H1 (cell line): ENCODE measurements at regions not wholly inside any gene's neighbourhood (a gene's known extent, or its start where the extent isn't known, plus 50 kb on each side); places are given as distances from the start of the nearest gene placed in this dataset.

ENCODE experiments used
- ASH2L ChIP-seq: fragments of 200-600, 300-600 bp; sonication (generic); IDR thresholded peaks from one replicate; pipeline ENCODE4 v1.7.1; 2017; ENCODE audit warnings: low read length
- CBX5 ChIP-seq: fragments of 300-800, 300-1000 bp; sonication (generic); IDR thresholded peaks from 2 replicates; pipeline ENCODE4 v1.7.1; 2016; ENCODE audit warnings: antibody characterized with exemption, low read length, low read depth
- CBX8 ChIP-seq: fragments of 300-800, 300-1000 bp; sonication (generic); IDR thresholded peaks from 2 replicates; pipeline ENCODE4 v1.7.1; 2016; ENCODE audit warnings: low read depth, low read length, borderline replicate concordance
- JUN ChIP-seq: IDR thresholded peaks from 2 replicates; pipeline ENCODE4 v1.6.1; 2011; ENCODE audit warnings: low read depth, mild to moderate bottlenecking, improper control_type of control experiment, low read length
- KDM5A ChIP-seq: fragments of 200-600 bp; IDR thresholded peaks from 2 replicates; pipeline ENCODE4 v1.7.1; 2012; ENCODE audit warnings: mild to moderate bottlenecking, low read length, inconsistent platforms, mixed read lengths
- TAF1 ChIP-seq: IDR thresholded peaks from 2 replicates; pipeline ENCODE4 v1.6.1; 2011; ENCODE audit warnings: mild to moderate bottlenecking, low read depth, low read length
- ZNF274 ChIP-seq: IDR thresholded peaks from 2 replicates; pipeline ENCODE4 v1.7.0; 2012; ENCODE audit warnings: low read length, borderline replicate concordance; ENCODE audit errors: extremely low read depth
- TF ChIP-seq, protein P1 (sequence below): fragments of 300-600 bp; sonication (generic); IDR thresholded peaks from 2 replicates; pipeline ENCODE4 v1.7.1; 2012; ENCODE audit warnings: low read length, moderate library complexity, mild to moderate bottlenecking, inconsistent platforms; ENCODE audit not compliant: insufficient replicate concordance
- TF ChIP-seq, protein P2 (sequence below): IDR thresholded peaks from 2 replicates; pipeline ENCODE4 v1.6.1; 2011; ENCODE audit warnings: low read depth, mild to moderate bottlenecking, low read length; ENCODE audit not compliant: insufficient read depth

DNA sequence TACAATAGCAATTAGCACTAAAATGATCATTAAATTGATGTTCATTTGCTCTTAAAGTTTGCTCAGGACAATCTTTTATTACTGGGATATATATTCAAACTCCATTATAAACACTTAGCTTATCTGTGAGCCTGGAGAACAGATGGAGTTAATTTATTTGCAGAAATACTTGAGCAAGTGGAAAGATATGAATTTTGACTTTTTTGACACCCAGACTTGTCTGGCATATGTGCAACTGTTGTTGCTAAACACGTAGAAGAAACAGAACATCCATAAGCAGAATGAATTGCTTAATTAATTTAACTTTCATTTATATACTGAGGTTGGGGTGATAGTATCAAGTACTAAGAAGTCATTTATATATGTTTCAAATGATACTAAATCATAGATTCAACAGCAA lies 820.7 kb upstream of the TYRP1 start (continued):
- TF ChIP-seq, protein P1, sequence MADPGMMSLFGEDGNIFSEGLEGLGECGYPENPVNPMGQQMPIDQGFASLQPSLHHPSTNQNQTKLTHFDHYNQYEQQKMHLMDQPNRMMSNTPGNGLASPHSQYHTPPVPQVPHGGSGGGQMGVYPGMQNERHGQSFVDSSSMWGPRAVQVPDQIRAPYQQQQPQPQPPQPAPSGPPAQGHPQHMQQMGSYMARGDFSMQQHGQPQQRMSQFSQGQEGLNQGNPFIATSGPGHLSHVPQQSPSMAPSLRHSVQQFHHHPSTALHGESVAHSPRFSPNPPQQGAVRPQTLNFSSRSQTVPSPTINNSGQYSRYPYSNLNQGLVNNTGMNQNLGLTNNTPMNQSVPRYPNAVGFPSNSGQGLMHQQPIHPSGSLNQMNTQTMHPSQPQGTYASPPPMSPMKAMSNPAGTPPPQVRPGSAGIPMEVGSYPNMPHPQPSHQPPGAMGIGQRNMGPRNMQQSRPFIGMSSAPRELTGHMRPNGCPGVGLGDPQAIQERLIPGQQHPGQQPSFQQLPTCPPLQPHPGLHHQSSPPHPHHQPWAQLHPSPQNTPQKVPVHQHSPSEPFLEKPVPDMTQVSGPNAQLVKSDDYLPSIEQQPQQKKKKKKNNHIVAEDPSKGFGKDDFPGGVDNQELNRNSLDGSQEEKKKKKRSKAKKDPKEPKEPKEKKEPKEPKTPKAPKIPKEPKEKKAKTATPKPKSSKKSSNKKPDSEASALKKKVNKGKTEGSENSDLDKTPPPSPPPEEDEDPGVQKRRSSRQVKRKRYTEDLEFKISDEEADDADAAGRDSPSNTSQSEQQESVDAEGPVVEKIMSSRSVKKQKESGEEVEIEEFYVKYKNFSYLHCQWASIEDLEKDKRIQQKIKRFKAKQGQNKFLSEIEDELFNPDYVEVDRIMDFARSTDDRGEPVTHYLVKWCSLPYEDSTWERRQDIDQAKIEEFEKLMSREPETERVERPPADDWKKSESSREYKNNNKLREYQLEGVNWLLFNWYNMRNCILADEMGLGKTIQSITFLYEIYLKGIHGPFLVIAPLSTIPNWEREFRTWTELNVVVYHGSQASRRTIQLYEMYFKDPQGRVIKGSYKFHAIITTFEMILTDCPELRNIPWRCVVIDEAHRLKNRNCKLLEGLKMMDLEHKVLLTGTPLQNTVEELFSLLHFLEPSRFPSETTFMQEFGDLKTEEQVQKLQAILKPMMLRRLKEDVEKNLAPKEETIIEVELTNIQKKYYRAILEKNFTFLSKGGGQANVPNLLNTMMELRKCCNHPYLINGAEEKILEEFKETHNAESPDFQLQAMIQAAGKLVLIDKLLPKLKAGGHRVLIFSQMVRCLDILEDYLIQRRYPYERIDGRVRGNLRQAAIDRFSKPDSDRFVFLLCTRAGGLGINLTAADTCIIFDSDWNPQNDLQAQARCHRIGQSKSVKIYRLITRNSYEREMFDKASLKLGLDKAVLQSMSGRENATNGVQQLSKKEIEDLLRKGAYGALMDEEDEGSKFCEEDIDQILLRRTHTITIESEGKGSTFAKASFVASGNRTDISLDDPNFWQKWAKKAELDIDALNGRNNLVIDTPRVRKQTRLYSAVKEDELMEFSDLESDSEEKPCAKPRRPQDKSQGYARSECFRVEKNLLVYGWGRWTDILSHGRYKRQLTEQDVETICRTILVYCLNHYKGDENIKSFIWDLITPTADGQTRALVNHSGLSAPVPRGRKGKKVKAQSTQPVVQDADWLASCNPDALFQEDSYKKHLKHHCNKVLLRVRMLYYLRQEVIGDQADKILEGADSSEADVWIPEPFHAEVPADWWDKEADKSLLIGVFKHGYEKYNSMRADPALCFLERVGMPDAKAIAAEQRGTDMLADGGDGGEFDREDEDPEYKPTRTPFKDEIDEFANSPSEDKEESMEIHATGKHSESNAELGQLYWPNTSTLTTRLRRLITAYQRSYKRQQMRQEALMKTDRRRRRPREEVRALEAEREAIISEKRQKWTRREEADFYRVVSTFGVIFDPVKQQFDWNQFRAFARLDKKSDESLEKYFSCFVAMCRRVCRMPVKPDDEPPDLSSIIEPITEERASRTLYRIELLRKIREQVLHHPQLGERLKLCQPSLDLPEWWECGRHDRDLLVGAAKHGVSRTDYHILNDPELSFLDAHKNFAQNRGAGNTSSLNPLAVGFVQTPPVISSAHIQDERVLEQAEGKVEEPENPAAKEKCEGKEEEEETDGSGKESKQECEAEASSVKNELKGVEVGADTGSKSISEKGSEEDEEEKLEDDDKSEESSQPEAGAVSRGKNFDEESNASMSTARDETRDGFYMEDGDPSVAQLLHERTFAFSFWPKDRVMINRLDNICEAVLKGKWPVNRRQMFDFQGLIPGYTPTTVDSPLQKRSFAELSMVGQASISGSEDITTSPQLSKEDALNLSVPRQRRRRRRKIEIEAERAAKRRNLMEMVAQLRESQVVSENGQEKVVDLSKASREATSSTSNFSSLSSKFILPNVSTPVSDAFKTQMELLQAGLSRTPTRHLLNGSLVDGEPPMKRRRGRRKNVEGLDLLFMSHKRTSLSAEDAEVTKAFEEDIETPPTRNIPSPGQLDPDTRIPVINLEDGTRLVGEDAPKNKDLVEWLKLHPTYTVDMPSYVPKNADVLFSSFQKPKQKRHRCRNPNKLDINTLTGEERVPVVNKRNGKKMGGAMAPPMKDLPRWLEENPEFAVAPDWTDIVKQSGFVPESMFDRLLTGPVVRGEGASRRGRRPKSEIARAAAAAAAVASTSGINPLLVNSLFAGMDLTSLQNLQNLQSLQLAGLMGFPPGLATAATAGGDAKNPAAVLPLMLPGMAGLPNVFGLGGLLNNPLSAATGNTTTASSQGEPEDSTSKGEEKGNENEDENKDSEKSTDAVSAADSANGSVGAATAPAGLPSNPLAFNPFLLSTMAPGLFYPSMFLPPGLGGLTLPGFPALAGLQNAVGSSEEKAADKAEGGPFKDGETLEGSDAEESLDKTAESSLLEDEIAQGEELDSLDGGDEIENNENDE = no peak
- no peak for TF ChIP-seq ZNF274
- no peak for TF ChIP-seq CBX8
- no peak for TF ChIP-seq ASH2L
- no peak for TF ChIP-seq KDM5A
- TF ChIP-seq, protein P2, sequence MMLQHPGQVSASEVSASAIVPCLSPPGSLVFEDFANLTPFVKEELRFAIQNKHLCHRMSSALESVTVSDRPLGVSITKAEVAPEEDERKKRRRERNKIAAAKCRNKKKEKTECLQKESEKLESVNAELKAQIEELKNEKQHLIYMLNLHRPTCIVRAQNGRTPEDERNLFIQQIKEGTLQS = no peak
- no peak for TF ChIP-seq CBX5
- no peak for TF ChIP-seq JUN
- no peak for TF ChIP-seq TAF1
